HUES64 (cell line): ENCODE measurements at regions not wholly inside any gene's neighbourhood (a gene's known extent, or its start where the extent isn't known, plus 50 kb on each side); places are given as distances from the start of the nearest gene placed in this dataset.
"Not testable (repeated sequence)": the region's sequence is repeated elsewhere in the genome, so short reads cannot be mapped to it uniquely, and the experiment has no call there.

ENCODE experiments used
- H3K27ac ChIP-seq: 2 replicates; pipeline ENCODE4 v1.7.0; 2013; ENCODE audit warnings: low read depth, low read length, inconsistent platforms
- H3K27me3 ChIP-seq: 2 replicates; pipeline ENCODE4 v1.6.1; 2013; ENCODE audit warnings: mild to moderate bottlenecking, low read length; ENCODE audit not compliant: insufficient read depth
- H3K36me3 ChIP-seq: 2 replicates; pipeline ENCODE4 v1.6.1; 2013; ENCODE audit warnings: mild to moderate bottlenecking, low read length; ENCODE audit not compliant: insufficient read depth
- H3K4me1 ChIP-seq: 2 replicates; pipeline ENCODE4 v1.6.1; 2013; ENCODE audit warnings: mild to moderate bottlenecking, low read length, moderate library complexity; ENCODE audit not compliant: insufficient read depth
- H3K4me3 ChIP-seq: 2 replicates; pipeline ENCODE4 v1.5.1; 2013; ENCODE audit warnings: mild to moderate bottlenecking, low read length, moderate library complexity
- H3K9ac ChIP-seq: 2 replicates; pipeline ENCODE4 v1.6.1; 2013; ENCODE audit warnings: mild to moderate bottlenecking, low read depth, low read length
- H3K9me3 ChIP-seq: 2 replicates; pipeline ENCODE4 v1.6.1; 2013; ENCODE audit warnings: low read depth, low read length; ENCODE audit not compliant: insufficient read depth
- WGBS: fragments of 150-250, 120-280 bp; methylation state at CpG from one replicate; pipeline ENCODE4 v1.1.7; 2013; ENCODE audit warnings: missing lambda C conversion rate; 5-methylcytosine and 5-hydroxymethylcytosine counted together

DNA sequence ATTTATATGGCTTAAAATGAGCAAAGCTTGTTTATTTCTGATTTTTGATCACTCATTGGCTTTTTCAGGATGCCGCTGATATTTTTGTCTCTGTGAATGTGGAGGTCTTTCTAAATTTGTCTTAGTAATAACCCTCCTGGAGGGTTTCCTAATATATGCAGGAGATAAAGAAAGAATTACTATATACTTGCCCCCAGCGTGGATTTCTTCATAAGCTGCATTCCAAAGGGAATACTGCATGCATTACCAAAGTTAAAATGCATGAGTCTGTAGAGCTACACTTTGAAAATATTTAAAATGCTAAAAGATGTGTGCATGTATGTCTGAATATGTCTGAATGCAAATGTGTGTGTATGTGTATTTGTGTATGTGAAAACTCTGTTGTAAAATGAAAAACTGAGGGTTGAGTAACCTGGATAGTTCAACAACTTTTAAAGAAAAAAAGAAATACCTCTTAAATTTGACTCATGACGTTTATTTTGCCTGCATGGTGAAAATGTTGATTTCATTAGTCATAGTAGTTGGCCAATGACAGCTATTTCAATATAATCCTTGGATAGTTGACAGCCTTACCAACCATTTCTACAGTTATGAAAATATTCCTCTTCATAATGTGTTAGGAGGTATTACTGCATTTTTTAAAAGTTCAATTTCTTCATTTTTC, 113.2 kb upstream of the ZNF827 start:
- H3K27ac ChIP-seq, result no peak overlapping the region

GRCh38 chr4:146051223-146051622, 112.6 kb upstream of the ZNF827 start:
- Histone ChIP-seq H3K27me3 (no peaks in the 10 kb centered on the region), H3K36me3 (no peaks in the 10 kb centered on the region), H3K4me3 (no peak overlapping the region), H3K27ac (no peak overlapping the region), H3K9me3 (peaks cover 19% of the 10 kb centered on the region), H3K4me1 (no peaks in the 10 kb centered on the region), H3K9ac (no peak overlapping the region)

More for the DNA sequence above, 113.2 kb upstream of the ZNF827 start:
- H3K9me3 ChIP-seq, result peaks cover 19% of the 10 kb centered on the region
- no peaks in the 10 kb centered on the region for H3K4me1 ChIP-seq
- WGBS, result 88% methylated on average over 3 of the region's 3 CpGs
- no peaks in the 10 kb centered on the region for H3K27me3 ChIP-seq
- no peak overlapping the region for H3K4me3 ChIP-seq
- H3K9ac ChIP-seq, result no peak overlapping the region
- H3K36me3 ChIP-seq, result no peaks in the 10 kb centered on the region

DNA sequence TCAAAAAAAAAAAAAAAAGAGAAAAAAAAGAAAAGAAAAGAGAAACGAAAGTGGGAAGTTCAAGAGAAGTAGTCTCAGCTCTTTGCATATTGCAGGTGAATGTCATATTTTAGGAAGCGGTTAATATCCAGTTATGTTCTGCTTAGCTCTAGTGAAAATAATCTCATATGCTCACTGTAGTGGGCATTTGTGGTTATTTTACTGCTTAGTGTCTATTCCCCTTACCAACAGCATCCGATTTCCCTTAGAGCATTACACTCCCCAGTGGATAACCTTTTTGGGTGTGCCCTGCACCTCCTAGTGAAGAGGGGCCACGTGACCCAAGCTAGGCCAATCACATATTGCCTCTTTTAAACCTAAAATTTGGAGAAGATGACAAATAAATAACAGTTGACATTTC, 111.2 kb upstream of the ZNF827 start:
- Histone ChIP-seq H3K4me3 (no peak overlapping the region), H3K4me1 (no peaks in the 10 kb centered on the region), H3K27me3 (no peaks in the 10 kb centered on the region), H3K9ac (no peak overlapping the region), H3K36me3 (no peaks in the 10 kb centered on the region), H3K9me3 (peaks cover 19% of the 10 kb centered on the region), H3K27ac (no peak overlapping the region)
- 97% methylated on average over 4 of the region's 4 CpGs for WGBS

- H3K27ac ChIP-seq, H3K27me3 ChIP-seq, H3K4me3 ChIP-seq, H3K36me3 ChIP-seq, H3K9ac ChIP-seq, H3K4me1 ChIP-seq: not testable (repeated sequence)
- WGBS, result 88% methylated on average over 8 of the region's 8 CpGs
- peaks cover 19% of the 10 kb centered on the region for H3K9me3 ChIP-seq
Measured at GRCh38 chr4:146047768-146048167, 109.1 kb upstream of the ZNF827 start.

- Histone ChIP-seq H3K27me3 (no peaks in the 10 kb centered on the region), H3K36me3 (no peaks in the 10 kb centered on the region), H3K9me3 (no peaks in the 10 kb centered on the region), H3K9ac (no peak overlapping the region), H3K4me1 (no peaks in the 10 kb centered on the region), H3K27ac (no peak overlapping the region), H3K4me3 (no peak overlapping the region)
- WGBS, result 93% methylated on average over 2 of the region's 3 CpGs
Measured at GRCh38 chr4:146041139-146042004, 102.7 kb upstream of the ZNF827 start.

GRCh38 chr4:146040623-146041022, 102.0 kb upstream of the ZNF827 start:
- Histone ChIP-seq H3K4me3 (no peak overlapping the region), H3K27ac (no peak overlapping the region), H3K4me1 (no peaks in the 10 kb centered on the region), H3K9ac (no peak overlapping the region), H3K36me3 (no peaks in the 10 kb centered on the region), H3K27me3 (no peaks in the 10 kb centered on the region), H3K9me3 (no peaks in the 10 kb centered on the region)
- 83% methylated on average over 1 of the region's 1 CpG for WGBS

- Histone ChIP-seq H3K9me3 (no peaks in the 10 kb centered on the region), H3K27ac (no peak overlapping the region), H3K4me1 (peaks cover 29% of the 10 kb centered on the region), H3K4me3 (no peak overlapping the region), H3K36me3 (no peaks in the 10 kb centered on the region), H3K27me3 (no peaks in the 10 kb centered on the region), H3K9ac (0 out of 2 replicates have a peak overlapping the region, but pooled peaks have one; percentile 1)
- 41% methylated on average over 5 of the region's 5 CpGs for WGBS
Measured at GRCh38 chr4:146033149-146033548, 94.5 kb upstream of the ZNF827 start.

- no peak overlapping the region; the same call in 1 of the 2 replicates for H3K27ac ChIP-seq
- 0 out of 2 replicates have a peak overlapping the region, but pooled peaks have one; percentile 1 for H3K9ac ChIP-seq
- no peaks in the 10 kb centered on the region for H3K9me3 ChIP-seq
- H3K4me3 ChIP-seq, result no peak overlapping the region
- H3K27me3 ChIP-seq, result no peaks in the 10 kb centered on the region
- H3K4me1 ChIP-seq, result peaks cover 29% of the 10 kb centered on the region
- 73% methylated on average over 7 of the region's 7 CpGs for WGBS
- no peaks in the 10 kb centered on the region for H3K36me3 ChIP-seq
Measured at GRCh38 chr4:146032234-146032860, 93.7 kb upstream of the ZNF827 start.

DNA sequence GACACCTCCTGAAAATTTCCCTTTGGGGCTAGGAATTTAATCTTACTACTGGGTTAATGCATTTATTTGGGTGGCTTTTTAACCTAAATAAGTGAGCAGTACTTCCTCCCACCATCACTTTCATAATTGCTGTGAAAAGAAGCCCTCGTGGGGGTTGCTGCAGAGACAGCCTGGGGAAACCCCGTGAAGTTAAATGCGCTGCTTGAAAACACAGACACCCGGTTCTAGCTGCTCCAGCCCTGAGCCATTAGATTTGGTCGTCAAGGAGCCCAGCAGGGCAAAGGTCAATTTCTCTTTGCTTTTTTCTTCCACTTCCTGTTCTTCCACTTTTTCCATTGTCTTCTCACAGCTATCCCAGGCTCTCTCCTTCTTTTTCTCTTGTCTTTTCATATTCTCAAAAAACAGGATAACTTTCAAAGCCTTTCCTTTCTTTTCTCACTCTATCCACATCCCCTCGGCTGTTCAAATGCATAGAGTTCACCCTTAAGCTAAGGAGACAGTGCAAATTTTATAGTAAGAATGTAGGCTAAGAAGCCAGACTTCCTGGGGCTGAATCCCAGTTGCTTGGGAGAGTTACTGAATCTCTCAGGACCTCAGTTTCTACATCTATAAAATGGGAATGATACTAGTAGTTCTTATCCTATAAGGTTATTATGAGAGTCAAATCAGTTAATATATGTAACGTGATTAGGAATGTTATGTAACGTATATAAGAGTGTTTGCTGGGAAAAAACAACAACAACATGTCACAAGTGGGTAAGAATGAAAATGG, 91.5 kb upstream of the ZNF827 start:
- Histone ChIP-seq H3K36me3 (no peaks in the 10 kb centered on the region), H3K9ac (no peak overlapping the region), H3K27ac (no peak overlapping the region), H3K27me3 (no peaks in the 10 kb centered on the region), H3K4me1 (peaks cover 29% of the 10 kb centered on the region), H3K4me3 (no peak overlapping the region), H3K9me3 (no peaks in the 10 kb centered on the region)
- 55% methylated on average over 8 of the region's 8 CpGs for WGBS

- Histone ChIP-seq H3K27me3 (no peaks in the 10 kb centered on the region), H3K9me3 (no peaks in the 10 kb centered on the region), H3K4me1 (peaks cover 29% of the 10 kb centered on the region), H3K4me3 (no peak overlapping the region), H3K27ac (no peak overlapping the region), H3K36me3 (no peaks in the 10 kb centered on the region), H3K9ac (no peak overlapping the region)
- WGBS, result 79% methylated on average over 3 of the region's 3 CpGs
Measured at GRCh38 chr4:146029147-146029546, 90.5 kb upstream of the ZNF827 start.
